ENCODE measurements at regions not wholly inside any gene's neighbourhood (a gene's known extent, or its start where the extent isn't known, plus 50 kb on each side); places are given as distances from the start of the nearest gene placed in this dataset.
A peak's percentile ranks its signal among the peaks of the same experiment; 100 is the strongest.

DNA sequence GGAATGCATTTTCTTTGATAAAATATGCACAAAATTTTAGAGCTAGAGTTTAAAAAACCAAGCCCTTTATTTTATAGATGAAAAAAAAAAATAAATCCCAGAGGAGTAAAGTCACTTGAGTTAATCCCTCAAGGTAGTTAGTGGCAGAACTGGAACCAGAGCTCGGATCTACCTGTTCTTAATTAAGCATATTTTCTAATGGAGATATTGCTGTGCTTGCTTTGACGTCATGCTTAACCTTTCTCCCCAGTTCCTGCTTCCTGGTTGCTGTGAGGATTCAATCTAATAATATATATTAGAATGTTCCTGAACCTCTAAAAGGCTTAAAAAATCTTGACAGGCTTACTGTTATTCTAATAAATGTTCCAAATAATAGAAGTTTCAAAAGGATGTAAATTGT is 300.6 kb upstream of the KLF12 start:
- H3K4me3 ChIP-seq (ENCODE audit: low read depth, low read length): no peak overlapping the region
- DNase-seq (ENCODE audit: low read depth): no peak

DNA sequence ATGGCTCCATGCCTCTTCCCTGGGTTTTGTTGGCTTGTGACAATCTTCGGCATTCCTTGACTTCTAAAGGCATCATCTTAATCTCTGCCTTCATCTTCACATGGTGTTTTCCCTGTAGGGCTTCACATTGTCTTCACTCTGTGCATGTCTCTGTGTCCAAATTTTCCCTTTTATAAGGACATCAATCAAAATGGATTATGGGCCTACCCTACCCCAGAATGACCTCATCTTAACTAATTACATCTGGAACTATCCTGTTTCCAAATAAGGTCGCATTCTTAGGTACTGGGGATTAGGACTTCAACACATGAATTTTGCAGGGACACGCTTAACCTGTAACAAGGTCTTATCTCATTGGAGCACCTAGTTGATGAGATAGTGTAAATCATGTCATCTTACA is 290.3 kb upstream of the KLF12 start:
- no peak for DNase-seq (ENCODE audit: low read depth)
- no peak overlapping the region for H3K4me3 ChIP-seq (ENCODE audit: low read depth, low read length)

DNA sequence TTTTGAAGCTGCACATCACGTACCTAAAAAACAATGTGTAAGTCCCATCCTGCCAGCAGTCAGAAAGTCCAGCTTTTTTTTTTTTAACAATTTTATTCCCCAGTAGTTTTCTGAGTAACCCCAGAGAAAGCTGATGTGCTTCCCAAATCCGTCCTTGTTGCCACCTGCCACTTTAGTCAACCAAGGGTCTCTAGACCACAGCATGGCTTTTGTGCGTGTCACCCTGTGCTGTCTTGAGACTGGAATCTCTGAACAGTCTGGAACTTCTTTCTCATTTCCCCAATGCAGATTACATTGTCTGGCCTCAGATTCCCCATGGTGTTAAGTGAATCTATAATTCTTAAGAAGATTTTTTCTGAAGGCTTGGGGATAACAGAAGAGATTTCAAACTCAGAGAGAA is 289.2 kb upstream of the KLF12 start:
- no peak overlapping the region for H3K4me3 ChIP-seq (ENCODE audit: low read depth, low read length)
- DNase-seq (ENCODE audit: low read depth): no peak

DNA sequence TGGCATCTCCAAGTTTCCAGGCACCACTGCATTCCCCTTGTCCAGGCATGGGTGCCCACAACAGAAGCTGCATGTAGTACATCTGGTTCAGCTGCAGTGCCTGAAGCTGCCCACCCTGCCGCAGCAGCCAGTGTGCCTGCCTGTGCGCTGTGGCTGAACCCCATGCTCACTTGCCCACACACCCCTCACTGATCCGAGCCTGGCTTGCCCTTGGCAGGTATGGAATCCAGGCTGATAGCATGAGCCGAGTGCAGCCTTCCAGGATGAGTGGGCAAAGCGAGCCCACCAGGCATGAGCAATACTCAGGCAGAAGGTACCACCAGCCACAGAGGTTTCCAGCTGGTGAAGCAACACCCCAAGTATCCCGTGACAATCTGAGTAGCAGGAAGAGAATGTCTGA is 280.3 kb upstream of the KLF12 start:
- H3K4me3 ChIP-seq (ENCODE audit: low read depth, low read length): no peak overlapping the region
- DNase-seq (ENCODE audit: low read depth): no peak

DNA sequence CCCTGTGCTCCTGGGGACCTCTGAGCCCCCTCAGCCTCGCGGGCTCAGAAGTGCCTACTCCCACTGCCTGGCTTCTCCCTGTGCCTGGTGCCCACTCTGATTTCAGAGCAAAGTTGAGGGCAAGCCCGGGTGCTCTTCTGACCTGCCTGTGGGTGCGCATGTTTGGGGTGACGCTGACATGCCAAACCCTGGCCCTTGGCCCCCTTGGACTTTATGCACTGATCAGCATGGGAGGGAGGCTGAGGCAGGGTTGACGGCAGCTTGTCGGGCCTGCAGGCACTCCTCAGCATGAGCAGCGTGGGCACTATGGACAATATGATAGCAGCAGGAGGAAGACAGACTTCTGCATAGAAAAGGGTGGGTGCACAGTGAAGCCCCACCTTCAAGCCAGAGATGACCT is 279.3 kb upstream of the KLF12 start:
- no peak overlapping the region for H3K4me3 ChIP-seq (ENCODE audit: low read depth, low read length)
- DNase-seq (ENCODE audit: low read depth): no peak

DNA sequence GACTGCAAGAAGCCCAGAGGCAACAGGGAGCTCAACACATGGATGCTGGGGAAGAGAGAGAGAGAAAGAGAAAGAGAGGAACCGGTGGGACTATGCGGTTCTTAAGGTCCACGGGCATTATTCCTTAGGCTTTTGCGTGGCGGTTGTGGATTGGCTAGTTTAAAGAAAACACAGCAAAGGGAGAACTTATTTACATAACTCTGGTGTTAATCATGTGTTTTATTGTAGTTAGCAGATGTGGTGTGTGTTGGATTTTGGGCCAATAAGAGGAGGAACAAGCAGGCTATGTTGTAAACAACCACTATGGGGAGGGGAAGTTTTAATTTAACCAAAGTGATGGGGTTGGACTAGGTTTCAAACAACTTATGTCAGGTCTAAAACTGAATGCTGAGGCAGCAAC is 275.3 kb upstream of the KLF12 start:
- no peak overlapping the region for H3K4me3 ChIP-seq (ENCODE audit: low read depth, low read length)
- DNase-seq (ENCODE audit: low read depth): no peak

DNA sequence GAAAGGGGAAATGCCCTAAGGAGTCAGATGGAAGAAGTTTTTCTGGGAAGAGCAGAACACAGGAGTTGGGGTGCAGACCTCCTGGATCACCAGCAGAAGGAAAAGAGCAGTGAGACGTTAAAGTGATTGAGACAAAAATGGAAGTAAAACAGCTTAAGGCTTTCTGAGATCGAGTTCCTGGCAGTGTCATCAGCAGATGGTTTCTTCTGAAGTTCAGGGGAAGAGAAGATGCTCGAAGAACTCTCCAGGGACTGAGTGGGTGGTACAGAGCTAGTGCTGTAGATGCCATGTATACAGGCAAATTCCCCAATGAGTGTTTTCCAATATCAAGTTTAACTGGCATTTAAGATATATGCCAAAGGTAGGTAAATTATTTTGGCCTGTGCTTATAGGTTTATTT is 272.2 kb upstream of the KLF12 start:
- no peak overlapping the region for H3K4me3 ChIP-seq (ENCODE audit: low read depth, low read length)
- peak; percentile 4 for DNase-seq (ENCODE audit: low read depth)

DNA sequence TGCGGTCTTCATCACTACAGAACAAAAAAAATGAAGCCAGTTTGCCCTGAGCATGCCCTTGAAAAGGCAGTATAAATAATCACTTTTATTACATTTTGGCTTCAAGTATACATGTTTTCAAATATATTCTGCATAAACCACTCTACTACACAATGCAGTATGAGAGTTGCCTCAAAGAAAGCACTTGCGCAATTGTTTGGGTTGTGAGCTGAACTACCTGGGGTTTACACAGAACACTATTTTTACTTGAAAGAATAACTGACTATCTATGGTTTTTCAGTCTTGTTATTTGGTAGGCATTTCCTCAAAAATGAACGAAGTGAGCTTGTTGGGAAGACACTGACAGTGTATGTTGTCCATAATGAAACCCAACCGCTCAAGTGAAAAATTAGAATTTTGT is 264.4 kb upstream of the KLF12 start:
- no peak overlapping the region for H3K4me3 ChIP-seq (ENCODE audit: low read depth, low read length)

DNA sequence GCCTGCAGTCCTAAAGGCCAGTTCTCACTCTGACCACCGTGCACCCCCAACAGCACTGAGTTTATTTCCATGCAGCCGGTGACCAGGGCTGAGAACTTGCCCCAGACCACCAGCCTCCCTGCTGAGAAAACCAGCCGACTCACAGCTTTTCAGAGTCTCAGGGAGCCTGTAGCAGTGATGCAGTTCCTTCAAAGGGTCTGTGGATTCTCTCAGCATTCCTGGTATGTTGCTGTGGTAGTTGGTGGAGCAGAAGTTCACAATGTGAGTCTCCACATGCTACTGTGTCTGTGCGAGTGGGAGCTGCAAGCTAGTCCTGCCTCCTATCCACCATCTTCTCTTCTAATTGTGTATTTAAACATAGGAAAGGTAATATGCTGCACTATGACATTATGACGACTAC is 254.9 kb upstream of the KLF12 start:
- no peak for DNase-seq (ENCODE audit: low read depth)
- H3K4me3 ChIP-seq (ENCODE audit: low read depth, low read length): no peak overlapping the region

More for the DNA sequence above, 264.4 kb upstream of the KLF12 start:
- DNase-seq (ENCODE audit: low read depth): no peak

DNA sequence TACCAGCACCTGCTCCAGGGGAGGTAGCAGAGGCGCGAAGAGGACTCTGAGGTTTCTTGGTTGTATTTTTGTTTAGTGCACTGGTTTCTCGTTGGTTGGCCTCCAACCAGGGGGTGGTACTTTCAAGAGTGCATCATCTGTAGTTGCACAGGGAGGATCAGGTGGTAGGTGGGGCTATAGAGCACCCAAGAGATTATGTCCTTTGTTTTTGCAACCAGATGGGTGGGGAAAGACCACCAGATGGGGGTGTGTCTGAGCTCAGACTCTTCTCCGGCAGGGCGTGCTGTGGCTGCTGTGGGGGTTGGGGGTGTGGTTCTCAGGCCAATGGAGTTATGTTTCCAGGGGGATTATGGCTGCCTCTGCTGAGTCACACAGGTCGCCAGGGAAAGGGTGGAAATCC is 254.4 kb upstream of the KLF12 start:
- no peak overlapping the region for H3K4me3 ChIP-seq (ENCODE audit: low read depth, low read length)
- DNase-seq (ENCODE audit: low read depth): no peak

DNA sequence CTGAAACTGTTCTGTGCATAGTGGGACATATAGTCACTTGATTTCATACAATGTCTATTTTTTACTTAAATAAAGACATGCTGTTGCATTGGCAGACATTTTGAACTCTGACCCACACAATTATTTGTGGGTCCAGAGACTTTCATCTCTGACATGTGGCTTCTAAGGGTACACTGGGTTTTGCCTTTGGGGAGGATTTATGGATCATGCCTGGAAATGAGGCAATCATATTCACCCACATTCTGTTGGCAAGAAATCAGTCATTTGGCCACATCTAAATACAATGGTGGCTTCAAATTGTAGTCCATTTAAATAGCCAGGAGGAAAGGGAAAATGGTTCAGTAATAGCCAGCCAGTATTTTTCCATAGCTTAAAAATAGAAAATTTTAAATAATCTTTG is 238.3 kb upstream of the KLF12 start:
- no peak overlapping the region for H3K4me3 ChIP-seq (ENCODE audit: low read depth, low read length)
- peak; percentile 10 for DNase-seq (ENCODE audit: low read depth)

DNA sequence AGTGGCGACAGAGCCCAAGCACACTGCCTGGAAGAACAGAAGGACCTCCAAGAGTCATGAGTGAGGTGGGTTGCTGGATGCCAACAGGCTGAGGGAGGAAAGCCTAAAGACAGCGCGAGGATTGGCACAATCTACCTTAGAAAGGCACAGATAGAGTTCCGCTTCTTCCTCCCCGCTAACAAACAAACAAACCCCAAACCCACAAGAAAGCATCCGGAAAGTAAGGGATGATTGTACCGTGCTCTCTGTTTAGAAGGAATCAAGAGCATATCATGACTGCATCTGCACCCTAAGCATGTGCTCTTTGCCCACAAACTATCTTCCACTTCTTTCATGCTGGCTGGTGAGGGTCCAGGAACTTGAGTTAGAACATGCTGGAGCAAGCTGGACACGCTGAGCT is 233.0 kb upstream of the KLF12 start:
- no peak for DNase-seq (ENCODE audit: low read depth)
- no peak overlapping the region for H3K4me3 ChIP-seq (ENCODE audit: low read depth, low read length)

DNA sequence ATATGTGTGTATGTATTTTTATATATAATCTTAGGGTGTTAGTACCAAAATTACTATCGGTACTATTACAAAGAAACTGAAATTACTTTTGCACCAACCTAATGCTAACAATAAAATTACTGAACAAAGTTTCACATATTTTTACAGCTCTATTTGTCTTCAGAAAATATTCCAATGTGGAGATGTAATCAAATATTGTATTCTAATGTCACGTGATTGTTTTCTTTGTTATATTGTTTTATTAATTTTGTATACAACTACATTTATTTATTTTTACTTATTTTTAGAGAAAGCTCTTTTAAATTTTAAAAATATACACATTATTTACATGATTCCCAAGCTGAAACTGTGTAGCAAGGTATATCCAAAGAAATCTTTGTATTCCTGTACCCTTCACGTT is 227.1 kb upstream of the KLF12 start:
- H3K4me3 ChIP-seq (ENCODE audit: low read depth, low read length): no peak overlapping the region
- no peak for DNase-seq (ENCODE audit: low read depth)

DNA sequence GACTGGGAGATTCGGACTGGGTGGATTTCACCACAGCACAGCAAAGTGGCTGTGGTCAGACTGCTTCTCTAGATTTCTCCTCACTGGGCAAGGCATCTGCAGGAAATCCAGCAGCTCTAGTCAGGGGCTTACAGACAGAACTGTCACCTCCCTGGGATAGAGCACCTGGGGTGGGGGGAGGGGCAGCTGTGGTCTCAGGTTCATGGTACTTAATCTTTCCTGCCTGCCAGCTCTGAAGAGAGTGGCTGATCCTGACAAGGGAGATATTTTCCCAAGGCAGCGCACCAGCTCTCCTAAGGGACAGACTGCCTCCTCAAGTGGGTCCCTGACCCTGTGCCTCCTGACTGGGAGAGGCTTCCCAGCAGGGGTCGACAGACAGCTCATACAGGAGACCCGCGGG is 212.8 kb upstream of the KLF12 start:
- no peak overlapping the region for H3K4me3 ChIP-seq (ENCODE audit: low read depth, low read length)

DNA sequence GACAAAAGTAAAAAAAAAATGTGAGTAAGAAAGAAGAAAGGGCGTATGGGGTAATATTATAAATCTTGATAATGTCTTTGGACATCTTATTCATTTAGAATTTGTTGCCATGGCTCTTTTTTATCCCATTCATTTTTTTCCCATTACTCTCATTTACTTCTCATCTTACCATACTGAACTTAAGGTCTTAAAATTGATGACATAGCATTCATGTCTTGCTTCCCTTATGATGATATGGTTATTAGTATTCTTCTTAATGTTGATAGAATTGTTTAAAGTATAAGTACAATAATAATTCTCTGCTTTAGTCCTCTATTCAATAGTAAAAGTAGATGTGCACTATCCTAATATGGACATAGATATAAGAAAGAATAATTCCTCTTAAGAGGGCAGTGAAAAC is 204.1 kb upstream of the KLF12 start:
- no peak for DNase-seq (ENCODE audit: low read depth)
- no peak overlapping the region for H3K4me3 ChIP-seq (ENCODE audit: low read depth, low read length)

More for the DNA sequence above, 212.8 kb upstream of the KLF12 start:
- DNase-seq (ENCODE audit: low read depth): no peak

DNA sequence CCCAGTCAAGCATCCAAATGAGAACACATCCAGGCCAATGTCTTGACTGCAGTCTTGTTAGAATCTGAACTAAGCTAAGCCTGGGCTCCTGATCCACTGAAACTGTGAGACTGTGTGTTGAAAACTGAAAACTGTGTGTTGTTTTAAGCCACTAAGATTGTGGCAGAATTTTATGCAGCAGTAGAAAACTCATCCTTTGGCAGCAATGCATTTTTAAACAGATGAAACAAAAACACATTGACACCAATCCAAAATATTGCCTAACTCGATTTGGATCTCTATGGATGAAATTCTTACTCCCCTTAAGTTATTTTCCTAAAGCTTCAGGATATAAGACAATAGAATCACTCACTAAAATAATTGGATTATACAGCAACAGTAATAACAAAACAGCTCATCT is 202.3 kb upstream of the KLF12 start:
- no peak for DNase-seq (ENCODE audit: low read depth)
- no peak overlapping the region for H3K4me3 ChIP-seq (ENCODE audit: low read depth, low read length)

DNA sequence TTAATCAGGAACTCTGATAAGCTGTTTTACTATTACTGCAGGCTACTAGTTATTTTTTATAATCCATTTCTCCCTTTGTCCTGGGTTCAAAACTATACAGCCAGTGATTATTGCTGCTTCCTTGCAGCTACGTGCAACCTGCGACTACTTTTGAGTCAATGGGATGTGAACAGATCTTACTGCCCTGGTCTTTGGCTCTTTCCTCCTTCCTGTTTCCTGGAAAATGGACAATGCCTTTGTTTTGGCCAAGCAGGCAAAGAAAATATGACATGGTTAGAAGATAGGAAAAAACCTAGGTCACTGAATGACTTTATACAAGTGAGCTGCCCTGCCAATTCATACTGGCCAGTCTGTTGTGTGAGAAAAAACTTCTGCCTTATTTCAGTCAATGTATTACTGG is 201.2 kb upstream of the KLF12 start:
- no peak for DNase-seq (ENCODE audit: low read depth)

DNA sequence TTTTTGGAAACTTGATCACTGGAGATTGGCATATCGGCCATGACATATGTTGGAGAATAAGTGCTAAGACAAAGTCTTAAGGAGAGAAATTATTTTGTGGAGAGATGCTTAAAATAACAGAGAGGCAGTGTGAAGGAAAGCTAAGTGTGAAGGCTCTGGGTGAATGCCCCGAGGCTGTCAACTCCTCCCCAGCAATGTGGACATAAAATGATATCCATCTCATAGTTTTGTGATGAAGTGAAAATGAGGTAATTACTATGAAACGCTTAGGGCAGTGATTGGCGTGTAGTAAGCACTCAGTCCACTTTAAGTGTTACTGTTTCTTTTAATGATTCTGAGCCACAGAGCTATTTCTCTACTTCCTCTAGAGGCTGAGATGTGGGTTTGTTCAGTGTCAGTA is 195.8 kb upstream of the KLF12 start:
- H3K4me3 ChIP-seq (ENCODE audit: low read depth, low read length): no peak overlapping the region
- no peak for DNase-seq (ENCODE audit: low read depth)

More for the DNA sequence above, 201.2 kb upstream of the KLF12 start:
- no peak overlapping the region for H3K4me3 ChIP-seq (ENCODE audit: low read depth, low read length)

DNA sequence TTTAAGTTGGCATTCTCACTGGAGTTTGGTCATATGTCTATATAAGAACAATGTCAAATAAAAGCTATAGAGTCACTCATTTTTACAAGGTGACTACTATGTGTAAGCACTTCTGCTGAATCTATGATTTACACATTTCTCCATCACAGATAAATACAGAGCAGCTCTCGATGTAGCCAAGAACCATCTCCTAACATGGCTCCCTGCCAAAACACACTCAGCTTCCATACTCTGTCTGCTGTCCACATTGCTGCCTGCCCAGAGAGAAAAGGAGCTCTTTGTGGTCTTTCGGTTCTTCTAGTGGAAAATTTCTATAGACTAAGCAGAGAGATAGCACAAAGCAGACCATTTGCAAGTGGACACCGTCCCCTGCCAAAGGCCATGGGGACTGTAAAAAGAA is 190.9 kb upstream of the KLF12 start:
- peak; percentile 80 for DNase-seq (ENCODE audit: low read depth)
- H3K4me3 ChIP-seq (ENCODE audit: low read depth, low read length): peak overlapping the region; percentile 5

DNA sequence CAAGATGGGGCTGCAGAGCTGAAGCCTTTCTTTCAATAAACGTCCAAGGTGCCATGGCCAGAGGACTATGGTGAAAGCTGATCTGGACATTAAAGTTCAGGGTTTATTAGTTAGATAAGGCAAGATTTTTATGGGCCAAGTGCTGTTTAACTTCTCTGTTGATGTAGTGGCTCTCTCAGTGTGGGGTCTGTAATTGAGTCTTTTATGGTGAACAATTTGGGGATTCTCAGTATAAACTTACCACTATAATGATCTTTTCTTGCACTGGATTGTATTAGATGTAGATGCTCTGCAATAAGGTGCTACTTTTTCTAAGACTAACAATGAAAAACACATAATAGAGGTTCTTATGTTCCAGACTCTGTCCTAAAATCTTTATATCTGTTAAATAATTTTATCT is 190.1 kb upstream of the KLF12 start:
- no peak overlapping the region for H3K4me3 ChIP-seq (ENCODE audit: low read depth, low read length)
- DNase-seq (ENCODE audit: low read depth): no peak

DNA sequence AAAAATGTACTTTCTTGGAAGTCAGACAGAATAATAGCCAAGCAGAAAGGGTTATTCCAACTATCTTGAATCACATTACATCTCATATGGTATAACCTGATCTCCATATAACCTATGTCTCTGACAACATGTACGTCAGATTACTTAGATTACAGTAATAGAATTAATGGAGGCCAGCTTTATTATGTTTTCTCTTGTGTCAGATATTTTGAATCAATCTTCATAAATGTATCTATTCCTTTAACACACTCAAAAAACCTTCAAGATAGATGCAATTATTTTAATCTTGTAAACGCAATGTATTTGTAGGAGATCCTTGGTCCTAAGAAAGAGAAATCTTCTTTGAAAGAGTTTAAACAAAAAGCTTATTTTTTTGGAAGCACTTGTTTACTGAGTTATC is 188.4 kb upstream of the KLF12 start:
- no peak for DNase-seq (ENCODE audit: low read depth)
- no peak overlapping the region for H3K4me3 ChIP-seq (ENCODE audit: low read depth, low read length)

DNA sequence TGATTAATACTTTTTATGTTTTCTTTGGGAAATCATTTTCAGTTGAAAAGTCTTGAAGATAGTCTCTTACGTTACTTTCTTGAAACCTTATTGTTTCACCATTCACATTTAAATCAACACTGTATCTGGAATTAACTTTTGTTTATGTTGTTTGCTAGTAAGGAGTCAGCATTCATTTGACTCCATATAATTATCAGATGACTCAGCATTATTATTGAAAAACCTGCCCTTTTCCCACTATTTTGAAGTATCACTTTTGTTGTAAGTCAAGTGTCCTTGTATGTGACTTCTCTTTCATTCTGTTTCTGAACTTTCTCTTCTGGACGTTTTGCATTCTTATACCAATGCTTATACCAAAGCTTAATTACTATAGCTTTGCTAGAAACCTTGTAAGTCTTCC is 186.1 kb upstream of the KLF12 start:
- DNase-seq (ENCODE audit: low read depth): no peak
- H3K4me3 ChIP-seq (ENCODE audit: low read depth, low read length): no peak overlapping the region

DNA sequence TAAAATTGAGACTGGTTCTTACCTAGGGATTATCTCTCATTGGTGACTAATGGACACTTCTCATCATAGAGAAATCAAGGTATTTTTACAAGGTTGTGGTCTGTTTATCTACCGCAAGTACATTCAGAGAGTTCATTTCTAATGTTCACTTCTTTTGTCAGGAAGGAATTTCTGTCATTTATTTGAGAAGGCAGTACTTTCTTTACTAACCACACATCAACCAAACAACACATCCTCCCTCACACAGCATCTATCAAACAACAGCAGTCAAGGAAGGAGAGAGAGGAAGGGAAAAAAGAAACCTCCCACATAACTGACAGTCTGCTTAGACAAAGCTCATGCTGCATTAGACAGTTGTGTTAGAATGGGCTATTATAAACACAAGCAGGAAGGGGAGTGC is 182.3 kb upstream of the KLF12 start:
- DNase-seq (ENCODE audit: low read depth): no peak
- no peak overlapping the region for H3K4me3 ChIP-seq (ENCODE audit: low read depth, low read length)

Measured in skeletal muscle cell (primary cell).